ELF-1 (cell line): ENCODE measurements at regions not wholly inside any gene's neighbourhood (a gene's known extent, or its start where the extent isn't known, plus 50 kb on each side); places are given as distances from the start of the nearest gene placed in this dataset.

Experiments
- DNase-seq: peaks from one replicate; pipeline ENCODE4 v3.0.0-alpha.2; 2016; ENCODE audit warnings: low read depth, low spot score

GRCh38 chr10:107865691-107866090 lies 701.2 kb upstream of the SORCS1 start:
- no peak for DNase-seq

- no peak for DNase-seq
Observed at GRCh38 chr10:107859065-107859464, 694.6 kb upstream of the SORCS1 start.

GRCh38 chr10:107856047-107856315 lies 691.5 kb upstream of the SORCS1 start:
- DNase-seq, result no peak

GRCh38 chr10:107855301-107856046 lies 691.0 kb upstream of the SORCS1 start:
- no peak for DNase-seq

- no peak for DNase-seq
Observed at GRCh38 chr10:107848726-107849360, 684.3 kb upstream of the SORCS1 start.

GRCh38 chr10:107847620-107848019 lies 683.1 kb upstream of the SORCS1 start:
- DNase-seq, result no peak

GRCh38 chr10:107834706-107835105 lies 670.2 kb upstream of the SORCS1 start:
- DNase-seq, result no peak

GRCh38 chr10:107831772-107832171 lies 667.3 kb upstream of the SORCS1 start:
- no peak for DNase-seq

- DNase-seq, result no peak
Observed at GRCh38 chr10:107829161-107829560, 664.7 kb upstream of the SORCS1 start.

GRCh38 chr10:107826171-107826570 lies 661.7 kb upstream of the SORCS1 start:
- DNase-seq, result no peak

GRCh38 chr10:107814865-107815487 lies 650.5 kb upstream of the SORCS1 start:
- peak; percentile 72 for DNase-seq

GRCh38 chr10:107813451-107814162 lies 649.1 kb upstream of the SORCS1 start:
- no peak for DNase-seq

- no peak for DNase-seq
Observed at GRCh38 chr10:107809889-107810288, 645.4 kb upstream of the SORCS1 start.

GRCh38 chr10:107807836-107808235 lies 643.3 kb upstream of the SORCS1 start:
- DNase-seq, result no peak

GRCh38 chr10:107806026-107806425 lies 641.5 kb upstream of the SORCS1 start:
- no peak for DNase-seq

- no peak for DNase-seq
Observed at GRCh38 chr10:107803546-107803945, 639.0 kb upstream of the SORCS1 start.

GRCh38 chr10:107800061-107800460 lies 635.6 kb upstream of the SORCS1 start:
- DNase-seq, result no peak

- no peak for DNase-seq
Observed at GRCh38 chr10:107790271-107790670, 625.8 kb upstream of the SORCS1 start.

GRCh38 chr10:107771066-107771465 lies 606.6 kb upstream of the SORCS1 start:
- DNase-seq, result no peak

- no peak for DNase-seq
Observed at GRCh38 chr10:107767185-107767584, 602.7 kb upstream of the SORCS1 start.

GRCh38 chr10:107754814-107755213 lies 590.3 kb upstream of the SORCS1 start:
- DNase-seq, result no peak

- no peak for DNase-seq
Observed at GRCh38 chr10:107749235-107749634, 584.7 kb upstream of the SORCS1 start.

GRCh38 chr10:107747851-107748250 lies 583.3 kb upstream of the SORCS1 start:
- DNase-seq, result no peak
